ENCODE measurements at regions not wholly inside any gene's neighbourhood (a gene's known extent, or its start where the extent isn't known, plus 50 kb on each side); places are given as distances from the start of the nearest gene placed in this dataset.

- TF ChIP-seq CTCF (IDR thresholded peaks at IDR 0.05), result no peak
- TF ChIP-seq POLR2A (IDR thresholded peaks at IDR 0.05), result no peak
Measured at GRCh38 chr12:127052511-127053232, 1214.3 kb upstream of the TMEM132C start.

Data from adrenal gland (tissue), 5 donors.